Upper lobe of left lung (tissue), 6 donors: ENCODE measurements at regions not wholly inside any gene's neighbourhood (a gene's known extent, or its start where the extent isn't known, plus 50 kb on each side); places are given as distances from the start of the nearest gene placed in this dataset.

Source experiments
- ATAC-seq, 2 donors: fragments of 200-7000 bp; cut with Tn5 transposase; one replicate each; pipeline ENCODE4 v1.9.1; 2022; ENCODE audit warnings: mild to moderate bottlenecking in 2 of 2, moderate library complexity in 2 of 2; ENCODE audit not compliant: low FRiP score in 2 of 2
- DNase-seq, 2 donors: peaks; one replicate each; pipeline ENCODE4 v3.0.0-alpha.2; 2019 to 2020
- H3K27ac ChIP-seq, 4 donors: fragments of 200-600 bp; sonication (generic); one replicate each; pipeline ENCODE4 v1.5.1; 2016 to 2019
- H3K27me3 ChIP-seq, 4 donors: fragments of 200-600 bp; sonication (generic); one replicate each; pipeline ENCODE4 v1.5.1; 2017 to 2019
- H3K36me3 ChIP-seq, 4 donors: fragments of 200-600 bp; sonication (generic); one replicate each; pipeline ENCODE4 v1.5.1; 2016 to 2019
- H3K4me1 ChIP-seq, 4 donors: fragments of 200-600 bp; sonication (generic); one replicate each; pipeline ENCODE4 v1.5.1; 2018 to 2019
- H3K4me3 ChIP-seq, 4 donors: fragments of 200-600 bp; sonication (generic); one replicate each; pipeline ENCODE4 v1.5.1; 2017 to 2019; ENCODE audit warnings: mild to moderate bottlenecking in 2 of 4, moderate library complexity in 1 of 4
- H3K9me3 ChIP-seq, 4 donors: fragments of 200-600 bp; sonication (generic); one replicate each; pipeline ENCODE4 v1.5.1; 2018 to 2019
- CTCF ChIP-seq, 6 experiments: fragments of 450-650 bp in 4 of 6; fragments of 200-600 bp in 2 of 6; sonication (generic) in 2 of 6; IDR thresholded peaks; one replicate each; pipeline ENCODE4 v1.5.1; 2016 to 2019; ENCODE audit warnings: antibody characterized with exemption in 6 of 6
- EP300 ChIP-seq, 4 donors: sonication (generic); formaldehyde crosslinking; IDR thresholded peaks; one replicate each; pipeline ENCODE4 v1.5.1; 2017; ENCODE audit warnings: antibody characterized with exemption in 4 of 4, control low read depth in 2 of 4
- POLR2A ChIP-seq, 4 donors: fragments of 450-650 bp; IDR thresholded peaks; one replicate each; pipeline ENCODE4 v1.5.1; 2016 to 2017; ENCODE audit warnings: antibody characterized with exemption in 4 of 4, mild to moderate bottlenecking in 2 of 4
- POLR2AphosphoS5 ChIP-seq, 2 donors: sonication (generic); formaldehyde crosslinking; IDR thresholded peaks; one replicate each; pipeline ENCODE4 v1.5.1; 2017; ENCODE audit warnings: antibody characterized with exemption in 2 of 2
- WGBS, 2 donors: methylation state at CpG; one replicate each; pipeline ENCODE4 v1.1.5; 2017 to 2018; 5-methylcytosine and 5-hydroxymethylcytosine counted together
- donor health status: DM: no; HTN: no; CAD: no; lungs with moderate emphysema.
- donor health status: DM: no; HTN: yes; CAD: no; lungs with severe emphysema.

DNA sequence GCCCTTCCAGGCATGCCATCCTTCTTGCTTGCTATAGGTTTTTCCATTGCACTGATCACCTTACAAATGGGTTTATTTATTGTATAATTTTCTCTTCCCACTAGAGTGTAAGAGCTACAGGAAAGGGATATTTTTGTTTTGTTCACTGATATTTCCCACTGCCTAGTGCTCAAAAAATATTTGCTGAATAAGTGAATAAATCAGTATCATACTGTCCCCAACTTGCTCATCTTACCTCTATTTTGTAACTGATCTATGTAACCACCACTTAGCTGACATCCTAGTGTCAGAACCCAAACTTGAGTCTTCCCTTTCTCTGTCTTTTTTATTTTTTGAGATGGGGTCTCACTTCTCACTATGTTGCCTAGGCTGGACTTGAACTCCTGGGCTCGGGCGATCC lies 87.6 kb upstream of the TBC1D3K start:
- H3K36me3 ChIP-seq: no peaks in the 10 kb centered on the region
- DNase-seq: no peak
- no peaks in the 10 kb centered on the region for H3K4me1 ChIP-seq
- H3K27me3 ChIP-seq: no peaks in the 10 kb centered on the region
- H3K4me3 ChIP-seq: no peak overlapping the region
- no peaks in the 10 kb centered on the region for H3K9me3 ChIP-seq
- 98 to 100% methylated on average over 2 of the region's 2 CpGs for WGBS, 2 donors
- no peak for ATAC-seq
- TF ChIP-seq POLR2A (IDR thresholded peaks at IDR 0.05) (no peak), EP300 (IDR thresholded peaks at IDR 0.05) (no peak), CTCF (IDR thresholded peaks at IDR 0.05) (no peak), POLR2AphosphoS5 (IDR thresholded peaks at IDR 0.05) (no peak)
- no peak overlapping the region for H3K27ac ChIP-seq

DNA sequence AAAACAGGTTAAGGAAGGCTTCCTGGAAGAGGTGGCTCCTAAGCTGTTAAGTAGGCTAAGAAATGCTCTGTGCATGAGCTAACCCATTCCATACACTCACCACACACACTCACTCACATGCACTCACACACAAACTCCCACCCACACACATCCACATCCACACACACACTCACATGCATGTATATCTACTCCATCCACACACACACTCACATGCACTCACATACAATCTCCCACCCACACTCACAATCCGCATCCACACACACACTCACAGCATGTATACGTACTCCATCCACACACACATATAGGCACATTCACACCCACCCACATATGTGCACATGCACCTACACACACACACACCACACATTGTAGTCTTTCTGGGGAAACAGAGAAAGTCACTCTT lies 89.3 kb upstream of the HNF1B start:
- Histone ChIP-seq H3K4me3 (no peak overlapping the region), H3K36me3 (no peaks in the 10 kb centered on the region), H3K4me1 (peaks cover 0 to 6% (median 3%) of the 10 kb centered on the region in 4 donors), H3K9me3 (no peaks in the 10 kb centered on the region), H3K27ac (no peak overlapping the region), H3K27me3 (no peaks in the 10 kb centered on the region)
- whole genome bisulfite sequencing, 2 donors: 97% methylated on average over 2 of the region's 2 CpGs
- TF ChIP-seq CTCF (IDR thresholded peaks at IDR 0.05): no peak
- no peak for TF ChIP-seq POLR2AphosphoS5 (IDR thresholded peaks at IDR 0.05)
- no peak for TF ChIP-seq POLR2A (IDR thresholded peaks at IDR 0.05)
- no peak for TF ChIP-seq EP300 (IDR thresholded peaks at IDR 0.05)
- DNase-seq (no peak), ATAC-seq (no peak)

DNA sequence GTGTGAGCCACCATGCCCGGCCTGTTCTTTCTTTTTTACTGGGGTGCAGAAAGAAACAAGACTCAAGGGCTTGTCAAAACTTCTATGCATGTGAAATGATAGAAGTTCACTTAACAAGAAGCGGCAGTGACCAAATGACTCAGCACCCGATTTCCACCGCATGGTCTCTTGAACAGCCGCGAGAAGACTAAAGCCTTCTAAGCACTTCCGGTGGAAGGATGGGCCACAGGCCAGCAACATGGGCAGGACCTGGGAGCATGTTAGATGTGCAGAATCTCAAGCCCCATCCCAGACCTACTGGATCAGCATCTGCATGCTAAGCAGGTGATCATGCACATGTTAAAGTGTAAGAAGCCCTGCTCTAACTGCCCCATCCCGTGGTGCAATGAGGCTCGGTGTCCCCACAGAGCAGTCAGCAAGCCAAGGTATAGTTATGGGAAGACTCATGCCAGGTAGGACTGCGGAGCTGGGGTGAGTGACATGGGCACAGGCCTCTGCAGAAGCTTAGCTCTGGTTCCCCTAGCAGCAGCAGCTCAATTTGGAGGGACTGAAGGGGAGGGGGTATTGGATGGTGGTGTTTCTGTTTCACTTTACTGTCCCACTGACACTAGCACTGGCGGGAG lies 88.5 kb upstream of the HNF1B start:
- Histone ChIP-seq H3K27me3 (no peaks in the 10 kb centered on the region), H3K36me3 (no peaks in the 10 kb centered on the region), H3K4me3 (no peak overlapping the region), H3K9me3 (no peaks in the 10 kb centered on the region), H3K4me1 (peaks cover 0 to 15% (median 7%) of the 10 kb centered on the region in 4 donors), H3K27ac (no peak overlapping the region)
- 76 to 88% methylated on average over 11 of the region's 11 CpGs for WGBS, 2 donors
- TF ChIP-seq CTCF (IDR thresholded peaks at IDR 0.05) (no peak), POLR2A (IDR thresholded peaks at IDR 0.05) (no peak), POLR2AphosphoS5 (IDR thresholded peaks at IDR 0.05) (no peak), EP300 (IDR thresholded peaks at IDR 0.05) (no peak)
- ATAC-seq (no peak), DNase-seq (no peak)

DNA sequence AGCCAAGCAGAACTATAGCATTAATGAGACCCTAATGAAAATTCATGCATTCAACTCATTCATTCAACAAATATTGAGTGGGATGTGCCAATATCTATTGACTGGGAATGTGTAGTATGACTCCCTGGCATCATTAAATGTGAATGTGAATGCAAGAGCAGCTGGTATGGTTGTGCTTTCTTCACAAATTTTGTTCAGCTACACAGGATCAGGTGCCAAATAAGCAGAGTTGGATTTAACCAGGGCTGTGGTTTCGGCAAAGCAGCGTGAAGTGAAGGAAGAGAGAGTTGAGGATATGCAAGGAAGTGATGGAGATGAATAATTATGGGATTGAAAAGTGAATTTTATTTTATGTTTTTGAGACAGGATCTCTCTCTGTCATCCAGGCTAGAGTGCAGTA lies 87.1 kb upstream of the HNF1B start:
- no peaks in the 10 kb centered on the region for H3K9me3 ChIP-seq
- H3K36me3 ChIP-seq: no peaks in the 10 kb centered on the region
- H3K27ac ChIP-seq: no peak overlapping the region
- H3K4me1 ChIP-seq: peaks cover 0 to 19% (median 8%) of the 10 kb centered on the region in 4 donors
- TF ChIP-seq CTCF (IDR thresholded peaks at IDR 0.05) (no peak), POLR2AphosphoS5 (IDR thresholded peaks at IDR 0.05) (no peak), POLR2A (IDR thresholded peaks at IDR 0.05) (no peak), EP300 (IDR thresholded peaks at IDR 0.05) (no peak)
- DNase-seq: no peak
- WGBS, 2 donors: 96 to 97% methylated on average over 2 of the region's 2 CpGs
- no peaks in the 10 kb centered on the region for H3K27me3 ChIP-seq
- H3K4me3 ChIP-seq: no peak overlapping the region
- no peak for ATAC-seq

DNA sequence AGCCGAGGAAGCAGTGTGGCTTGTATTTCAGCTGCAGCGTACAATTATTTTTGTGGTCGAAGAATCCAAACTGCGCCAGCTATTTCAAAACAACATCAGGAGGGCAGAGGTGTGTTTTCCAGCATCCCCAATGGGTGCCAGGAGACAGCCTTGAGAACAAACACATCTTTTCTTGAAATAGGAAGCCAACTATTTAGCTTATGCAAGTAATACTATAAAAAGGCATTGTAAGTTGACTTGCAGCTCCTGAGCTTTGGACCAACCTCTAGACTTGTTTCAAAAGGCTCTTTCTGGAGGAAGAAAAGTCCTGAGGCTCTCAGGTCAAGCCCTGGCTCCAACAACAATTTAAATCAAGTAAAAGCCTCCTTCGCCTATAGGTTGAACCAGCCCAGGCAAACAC lies 86.6 kb upstream of the HNF1B start:
- H3K9me3 ChIP-seq: no peaks in the 10 kb centered on the region
- no peak overlapping the region for H3K4me3 ChIP-seq
- DNase-seq: no peak
- peaks cover 0 to 22% (median 8%) of the 10 kb centered on the region in 4 donors for H3K4me1 ChIP-seq
- H3K36me3 ChIP-seq: no peaks in the 10 kb centered on the region
- H3K27me3 ChIP-seq: no peaks in the 10 kb centered on the region
- H3K27ac ChIP-seq: no peak overlapping the region
- TF ChIP-seq POLR2AphosphoS5 (IDR thresholded peaks at IDR 0.05) (no peak), POLR2A (IDR thresholded peaks at IDR 0.05) (no peak), CTCF (IDR thresholded peaks at IDR 0.05) (no peak), EP300 (IDR thresholded peaks at IDR 0.05) (no peak)
- WGBS, 2 donors: 89 to 96% methylated on average over 5 of the region's 5 CpGs
- no peak for ATAC-seq
